GM19043 (cell line): ENCODE measurements at regions not wholly inside any gene's neighbourhood (a gene's known extent, or its start where the extent isn't known, plus 50 kb on each side); places are given as distances from the start of the nearest gene placed in this dataset.
"Not testable (repeated sequence)": the region's sequence is repeated elsewhere in the genome, so short reads cannot be mapped to it uniquely, and the experiment has no call there.

Source experiments
- ATAC-seq: cut with Tn5 transposase; IDR thresholded peaks from one replicate; pipeline ENCODE4 v1.9.1; 2021; ENCODE audit warnings: low read depth; ENCODE audit not compliant: unreplicated experiment

- ATAC-seq = no peak
These were observed 50.6 kb upstream of the FER start for GRCh38 chr5:108696951-108697715.

- ATAC-seq = no peak
These were observed 51.3 kb upstream of the FER start for GRCh38 chr5:108696407-108696806.

GRCh38 chr5:108688485-108688884, 59.2 kb upstream of the FER start:
- no peak for ATAC-seq

GRCh38 chr5:108687595-108688200, 60.0 kb upstream of the FER start:
- ATAC-seq = peak; percentile 60

- ATAC-seq = no peak
These were observed 61.0 kb upstream of the FER start for GRCh38 chr5:108686676-108687075.

- ATAC-seq = not testable (repeated sequence)
These were observed 62.1 kb upstream of the FER start for GRCh38 chr5:108685448-108686216.

- peak; percentile 98 for ATAC-seq
These were observed 66.4 kb upstream of the FER start for GRCh38 chr5:108681079-108681921.

- ATAC-seq = no peak
These were observed 69.6 kb upstream of the FER start for GRCh38 chr5:108678091-108678490.

GRCh38 chr5:108675736-108676135, 72.0 kb upstream of the FER start:
- no peak for ATAC-seq

- no peak for ATAC-seq
These were observed 75.1 kb upstream of the FER start for GRCh38 chr5:108672639-108673038.

GRCh38 chr5:108670591-108671289, 77.0 kb upstream of the FER start:
- ATAC-seq = no peak

- ATAC-seq = no peak
These were observed 78.2 kb upstream of the FER start for GRCh38 chr5:108669462-108669861.

GRCh38 chr5:108661590-108662219, 86.0 kb upstream of the FER start:
- no peak for ATAC-seq

- no peak for ATAC-seq
These were observed 86.7 kb upstream of the FER start for GRCh38 chr5:108661024-108661423.

GRCh38 chr5:108660291-108660690, 87.4 kb upstream of the FER start:
- ATAC-seq = no peak

- ATAC-seq = no peak
These were observed 88.2 kb upstream of the FER start for GRCh38 chr5:108659531-108659930.

- no peak for ATAC-seq
These were observed 91.8 kb upstream of the FER start for GRCh38 chr5:108655750-108656450.

- ATAC-seq = no peak
These were observed 93.6 kb upstream of the FER start for GRCh38 chr5:108654051-108654450.

- ATAC-seq = no peak
These were observed 94.5 kb upstream of the FER start for GRCh38 chr5:108653201-108653600.
